Tibial nerve (tissue), 4 donors: ENCODE measurements at regions not wholly inside any gene's neighbourhood (a gene's known extent, or its start where the extent isn't known, plus 50 kb on each side); places are given as distances from the start of the nearest gene placed in this dataset.

Source experiments
- DNase-seq, 2 donors: peaks; one replicate each; pipeline ENCODE4 v3.0.0-alpha.2; 2019; ENCODE audit warnings: low spot score in 2 of 2
- H3K27ac ChIP-seq, 4 donors: fragments of 200-600 bp; sonication (generic) in 3 of 4; one replicate each; pipeline ENCODE4 v1.5.1; 2017 to 2019; ENCODE audit warnings: mild to moderate bottlenecking in 1 of 4
- H3K27me3 ChIP-seq, 2 donors: fragments of 200-600 bp; sonication (generic) in 1 of 2; one replicate each; pipeline versions ENCODE4 v1.5.1 to v1.6.0; 2017 to 2019
- H3K36me3 ChIP-seq, 3 donors: fragments of 200-600 bp; sonication (generic); one replicate each; pipeline ENCODE4 v1.5.1; 2018 to 2019
- H3K4me1 ChIP-seq, 4 donors: fragments of 200-600 bp; sonication (generic) in 3 of 4; one replicate each; pipeline ENCODE4 v1.5.1; 2017 to 2019
- H3K4me3 ChIP-seq, 4 donors: fragments of 200-600 bp; sonication (generic) in 3 of 4; one replicate each; pipeline ENCODE4 v1.5.1; 2017 to 2019; ENCODE audit warnings: mild to moderate bottlenecking in 1 of 4, moderate library complexity in 1 of 4
- H3K9me3 ChIP-seq, 4 donors: fragments of 200-600 bp; sonication (generic) in 3 of 4; one replicate each; pipeline ENCODE4 v1.5.1; 2017 to 2019
- CTCF ChIP-seq, 5 experiments: fragments of 200-600 bp in 3 of 5; fragments of 450-650 bp in 2 of 5; sonication (generic) in 3 of 5; IDR thresholded peaks; one replicate each; pipeline ENCODE4 v1.5.1; 2016 to 2019; ENCODE audit warnings: antibody characterized with exemption in 5 of 5, mild to moderate bottlenecking in 3 of 5, moderate library complexity in 2 of 5
- EP300 ChIP-seq, 2 donors: sonication (generic); formaldehyde crosslinking; IDR thresholded peaks; one replicate each; pipeline ENCODE4 v1.6.1; 2017; ENCODE audit warnings: antibody characterized with exemption in 2 of 2, mild to moderate bottlenecking in 1 of 2
- POLR2A ChIP-seq, 2 donors: fragments of 450-650 bp; IDR thresholded peaks; one replicate each; pipeline ENCODE4 v1.6.1; 2017; ENCODE audit warnings: antibody characterized with exemption in 2 of 2, mild to moderate bottlenecking in 2 of 2, moderate library complexity in 2 of 2
- WGBS, 2 donors: methylation state at CpG; one replicate each; pipeline ENCODE4 v1.1.5; 2018; 5-methylcytosine and 5-hydroxymethylcytosine counted together

GRCh38 chr13:81713201-81713600 is 1372.3 kb upstream of the SPRY2 start:
- no peaks in the 10 kb centered on the region for H3K9me3 ChIP-seq
- DNase-seq, result no peak
- no peaks in the 10 kb centered on the region for H3K27me3 ChIP-seq
- no peaks in the 10 kb centered on the region for H3K36me3 ChIP-seq
- no peaks in the 10 kb centered on the region for H3K4me1 ChIP-seq
- no peak overlapping the region for H3K27ac ChIP-seq
- H3K4me3 ChIP-seq, result no peak overlapping the region
- WGBS, 2 donors, result 60 to 94% methylated on average over 1 to 2 of the region's 2 CpGs
- TF ChIP-seq CTCF (IDR thresholded peaks at IDR 0.05) (no peak), EP300 (IDR thresholded peaks at IDR 0.05) (no peak), POLR2A (IDR thresholded peaks at IDR 0.05) (no peak)

- Histone ChIP-seq H3K9me3 (peaks cover 0 to 6% (median 0%) of the 10 kb centered on the region in 4 donors), H3K4me1 (no peaks in the 10 kb centered on the region), H3K36me3 (no peaks in the 10 kb centered on the region), H3K4me3 (no peak overlapping the region), H3K27me3 (no peaks in the 10 kb centered on the region), H3K27ac (no peak overlapping the region)
- no peak for DNase-seq
- WGBS, 2 donors, result 84 to 87% methylated on average over 4 of the region's 4 CpGs
- no peak for TF ChIP-seq CTCF (IDR thresholded peaks at IDR 0.05)
- TF ChIP-seq EP300 (IDR thresholded peaks at IDR 0.05), result no peak
- no peak for TF ChIP-seq POLR2A (IDR thresholded peaks at IDR 0.05)
Observed at GRCh38 chr13:81697826-81698225, 1356.9 kb upstream of the SPRY2 start.

- 20 to 24% methylated on average over 2 of the region's 2 CpGs for WGBS, 2 donors
- DNase-seq, result no peak
- Histone ChIP-seq H3K9me3 (no peaks in the 10 kb centered on the region), H3K36me3 (no peaks in the 10 kb centered on the region), H3K27me3 (no peaks in the 10 kb centered on the region), H3K4me1 (no peaks in the 10 kb centered on the region), H3K27ac (no peak overlapping the region), H3K4me3 (no peak overlapping the region)
- TF ChIP-seq CTCF (IDR thresholded peaks at IDR 0.05), result no peak
- TF ChIP-seq POLR2A (IDR thresholded peaks at IDR 0.05), result no peak
Observed at GRCh38 chr13:81686877-81687276, 1346.0 kb upstream of the SPRY2 start.

GRCh38 chr13:81683521-81683920 is 1342.6 kb upstream of the SPRY2 start:
- no peak for DNase-seq
- Histone ChIP-seq H3K27me3 (no peaks in the 10 kb centered on the region), H3K4me3 (no peak overlapping the region), H3K36me3 (no peaks in the 10 kb centered on the region), H3K9me3 (peaks cover 0 to 2% (median 0%) of the 10 kb centered on the region in 4 donors), H3K27ac (no peak overlapping the region), H3K4me1 (no peaks in the 10 kb centered on the region)
- 82 to 90% methylated on average over 4 of the region's 4 CpGs for WGBS, 2 donors
- TF ChIP-seq POLR2A (IDR thresholded peaks at IDR 0.05), result no peak
- TF ChIP-seq CTCF (IDR thresholded peaks at IDR 0.05), result no peak
- TF ChIP-seq EP300 (IDR thresholded peaks at IDR 0.05), result no peak

- 69 to 73% methylated on average over 2 of the region's 2 CpGs for WGBS, 2 donors
- Histone ChIP-seq H3K9me3 (peaks cover 0 to 8% (median 2%) of the 10 kb centered on the region in 4 donors), H3K27ac (no peak overlapping the region), H3K4me1 (no peaks in the 10 kb centered on the region), H3K27me3 (no peaks in the 10 kb centered on the region), H3K4me3 (no peak overlapping the region), H3K36me3 (no peaks in the 10 kb centered on the region)
- TF ChIP-seq EP300 (IDR thresholded peaks at IDR 0.05) (no peak), POLR2A (IDR thresholded peaks at IDR 0.05) (no peak), CTCF (IDR thresholded peaks at IDR 0.05) (no peak)
- no peak for DNase-seq
Observed at GRCh38 chr13:81682081-81682630, 1341.2 kb upstream of the SPRY2 start.
